Neural progenitor cell (in vitro differentiated cells): ENCODE measurements at regions not wholly inside any gene's neighbourhood (a gene's known extent, or its start where the extent isn't known, plus 50 kb on each side); places are given as distances from the start of the nearest gene placed in this dataset.

Experiments
- EZH2 ChIP-seq: fragments of 200-600 bp; sonication (generic); IDR thresholded peaks from 2 replicates; pipeline ENCODE4 v1.6.1; 2017; ENCODE audit warnings: antibody characterized with exemption, mild to moderate bottlenecking, moderate library complexity
- TF ChIP-seq, protein P1 (sequence below): fragments of 200-600 bp; sonication (generic); IDR thresholded peaks from 2 replicates; pipeline ENCODE4 v1.5.1; 2017; ENCODE audit warnings: antibody characterized with exemption, mild to moderate bottlenecking

DNA sequence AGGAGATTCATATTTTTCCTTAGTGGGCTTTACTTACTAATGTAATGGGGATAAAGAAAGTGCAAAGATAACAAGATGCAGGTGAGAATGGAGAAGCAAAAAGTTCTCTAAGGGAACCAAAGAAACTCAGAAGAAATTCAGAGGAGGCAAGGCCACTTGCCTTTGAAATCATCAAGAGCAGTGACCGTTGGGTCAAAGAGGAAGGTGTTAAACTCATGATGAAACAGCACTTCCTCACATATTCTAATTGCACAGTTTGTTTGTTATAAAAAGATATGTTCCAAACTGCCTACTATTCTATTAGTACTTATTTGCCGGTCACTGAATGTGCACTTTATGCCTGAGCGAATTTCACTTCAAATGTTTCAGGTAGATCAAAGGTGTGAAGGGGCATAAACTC, 975.1 kb downstream of the BCL11A start:
- TF ChIP-seq, protein P1, sequence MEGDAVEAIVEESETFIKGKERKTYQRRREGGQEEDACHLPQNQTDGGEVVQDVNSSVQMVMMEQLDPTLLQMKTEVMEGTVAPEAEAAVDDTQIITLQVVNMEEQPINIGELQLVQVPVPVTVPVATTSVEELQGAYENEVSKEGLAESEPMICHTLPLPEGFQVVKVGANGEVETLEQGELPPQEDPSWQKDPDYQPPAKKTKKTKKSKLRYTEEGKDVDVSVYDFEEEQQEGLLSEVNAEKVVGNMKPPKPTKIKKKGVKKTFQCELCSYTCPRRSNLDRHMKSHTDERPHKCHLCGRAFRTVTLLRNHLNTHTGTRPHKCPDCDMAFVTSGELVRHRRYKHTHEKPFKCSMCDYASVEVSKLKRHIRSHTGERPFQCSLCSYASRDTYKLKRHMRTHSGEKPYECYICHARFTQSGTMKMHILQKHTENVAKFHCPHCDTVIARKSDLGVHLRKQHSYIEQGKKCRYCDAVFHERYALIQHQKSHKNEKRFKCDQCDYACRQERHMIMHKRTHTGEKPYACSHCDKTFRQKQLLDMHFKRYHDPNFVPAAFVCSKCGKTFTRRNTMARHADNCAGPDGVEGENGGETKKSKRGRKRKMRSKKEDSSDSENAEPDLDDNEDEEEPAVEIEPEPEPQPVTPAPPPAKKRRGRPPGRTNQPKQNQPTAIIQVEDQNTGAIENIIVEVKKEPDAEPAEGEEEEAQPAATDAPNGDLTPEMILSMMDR: no peak
- TF ChIP-seq EZH2: no peak
